Colonic mucosa (tissue), 4 donors: ENCODE measurements at regions not wholly inside any gene's neighbourhood (a gene's known extent, or its start where the extent isn't known, plus 50 kb on each side); places are given as distances from the start of the nearest gene placed in this dataset.

ENCODE experiments used
- DNase-seq: peaks from one replicate; pipeline ENCODE4 v3.0.0-alpha.2; 2020
- H3K27ac ChIP-seq: fragments of 200-600 bp; one replicate; pipeline ENCODE4 v1.8.0; 2021
- H3K27me3 ChIP-seq: fragments of 200-600 bp; one replicate; pipeline ENCODE4 v1.8.0; 2021
- H3K36me3 ChIP-seq: fragments of 200-600 bp; one replicate; pipeline ENCODE4 v1.8.0; 2021
- H3K4me1 ChIP-seq: fragments of 200-600 bp; one replicate; pipeline ENCODE4 v1.8.0; 2021; ENCODE audit warnings: mild to moderate bottlenecking
- H3K4me3 ChIP-seq: fragments of 200-600 bp; one replicate; pipeline ENCODE4 v1.8.0; 2021
- H3K9ac ChIP-seq, 2 donors: one replicate each; pipeline ENCODE4 v1.7.0; 2013; ENCODE audit warnings: control low read depth in 2 of 2, low read depth in 2 of 2, low read length in 2 of 2
- H3K9me3 ChIP-seq: fragments of 200-600 bp; one replicate; pipeline ENCODE4 v1.8.0; 2021
- intact Hi-C: fragments of 100-400 bp; cut with DNase I; formaldehyde crosslinking; loops from one replicate; pipeline ENCODE4 v1.14.1; 2022
- TF ChIP-seq, protein P1 (sequence below): fragments of 200-600 bp; IDR thresholded peaks from one replicate; pipeline ENCODE4 v1.8.0; 2022; ENCODE audit warnings: antibody characterized with exemption, mild to moderate bottlenecking
- donor health status: healthy.
- donor health status: DM: no; HTN: no; CAD: no.
- donor health status: DM: no; HTN: no; CAD: no.

DNA sequence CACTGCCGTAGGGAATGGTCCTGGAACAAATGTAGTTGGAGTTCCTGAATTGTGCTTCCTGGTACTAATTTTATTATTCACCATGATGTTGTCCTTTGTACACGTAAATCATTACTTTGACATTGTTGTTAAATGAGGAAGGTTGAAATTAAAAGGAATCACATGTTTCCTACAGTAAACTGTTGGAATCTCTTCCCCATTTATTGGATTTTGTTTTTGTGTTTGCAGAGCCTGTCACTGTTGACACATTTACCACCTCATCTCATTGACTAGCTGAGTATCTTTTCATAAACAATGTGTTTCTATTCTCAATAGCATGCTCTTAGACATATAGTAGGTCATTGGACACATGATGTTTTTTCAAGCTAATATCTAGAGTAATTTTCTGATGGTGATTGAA lies 1012.5 kb downstream of the NR2F1-AS1 start:
- intact Hi-C loops = no loop called here
- Histone ChIP-seq H3K36me3 (no peaks in the 10 kb centered on the region), H3K4me3 (no peak overlapping the region), H3K9me3 (no peaks in the 10 kb centered on the region), H3K27me3 (no peaks in the 10 kb centered on the region), H3K27ac (no peak overlapping the region), H3K9ac (no peak overlapping the region), H3K4me1 (no peaks in the 10 kb centered on the region)
- DNase-seq = no peak
- TF ChIP-seq, protein P1, sequence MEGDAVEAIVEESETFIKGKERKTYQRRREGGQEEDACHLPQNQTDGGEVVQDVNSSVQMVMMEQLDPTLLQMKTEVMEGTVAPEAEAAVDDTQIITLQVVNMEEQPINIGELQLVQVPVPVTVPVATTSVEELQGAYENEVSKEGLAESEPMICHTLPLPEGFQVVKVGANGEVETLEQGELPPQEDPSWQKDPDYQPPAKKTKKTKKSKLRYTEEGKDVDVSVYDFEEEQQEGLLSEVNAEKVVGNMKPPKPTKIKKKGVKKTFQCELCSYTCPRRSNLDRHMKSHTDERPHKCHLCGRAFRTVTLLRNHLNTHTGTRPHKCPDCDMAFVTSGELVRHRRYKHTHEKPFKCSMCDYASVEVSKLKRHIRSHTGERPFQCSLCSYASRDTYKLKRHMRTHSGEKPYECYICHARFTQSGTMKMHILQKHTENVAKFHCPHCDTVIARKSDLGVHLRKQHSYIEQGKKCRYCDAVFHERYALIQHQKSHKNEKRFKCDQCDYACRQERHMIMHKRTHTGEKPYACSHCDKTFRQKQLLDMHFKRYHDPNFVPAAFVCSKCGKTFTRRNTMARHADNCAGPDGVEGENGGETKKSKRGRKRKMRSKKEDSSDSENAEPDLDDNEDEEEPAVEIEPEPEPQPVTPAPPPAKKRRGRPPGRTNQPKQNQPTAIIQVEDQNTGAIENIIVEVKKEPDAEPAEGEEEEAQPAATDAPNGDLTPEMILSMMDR = no peak

DNA sequence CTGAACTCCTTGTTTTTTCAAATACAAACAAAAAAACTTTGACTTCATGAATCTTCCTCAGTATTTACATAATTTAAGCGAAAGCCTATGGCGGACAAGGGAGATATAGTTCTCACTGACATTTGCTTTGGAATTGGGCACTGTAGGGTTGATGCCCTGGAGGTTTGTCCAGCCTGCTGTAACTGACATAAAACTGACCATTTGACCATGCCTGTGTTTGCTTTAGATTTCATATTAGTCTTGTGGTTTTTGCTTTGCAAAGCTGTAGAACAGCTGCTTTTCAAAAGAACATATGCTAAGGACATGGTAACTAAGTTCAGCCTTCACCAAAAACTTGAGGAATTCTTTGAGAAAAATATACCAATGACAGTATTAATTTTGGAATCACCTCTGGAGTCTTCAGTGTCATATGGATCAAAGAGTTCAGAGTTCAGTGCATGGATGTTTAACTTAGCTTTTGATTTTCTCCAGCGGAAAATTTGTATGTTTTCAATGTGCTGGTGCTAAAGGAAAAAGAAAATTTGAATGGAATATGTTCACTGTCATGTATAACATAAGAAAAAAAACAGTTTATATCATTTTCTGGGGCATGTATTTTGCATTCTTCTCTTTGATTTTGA lies 1013.1 kb downstream of the NR2F1-AS1 start:
- intact Hi-C loops = no loop called here
- H3K4me3 ChIP-seq = no peak overlapping the region
- no peak overlapping the region for H3K9ac ChIP-seq
- no peaks in the 10 kb centered on the region for H3K27me3 ChIP-seq
- H3K36me3 ChIP-seq = no peaks in the 10 kb centered on the region
- H3K4me1 ChIP-seq = no peaks in the 10 kb centered on the region
- H3K27ac ChIP-seq = no peak overlapping the region
- TF ChIP-seq, protein P1 = no peak
- no peak for DNase-seq
- H3K9me3 ChIP-seq = no peaks in the 10 kb centered on the region

DNA sequence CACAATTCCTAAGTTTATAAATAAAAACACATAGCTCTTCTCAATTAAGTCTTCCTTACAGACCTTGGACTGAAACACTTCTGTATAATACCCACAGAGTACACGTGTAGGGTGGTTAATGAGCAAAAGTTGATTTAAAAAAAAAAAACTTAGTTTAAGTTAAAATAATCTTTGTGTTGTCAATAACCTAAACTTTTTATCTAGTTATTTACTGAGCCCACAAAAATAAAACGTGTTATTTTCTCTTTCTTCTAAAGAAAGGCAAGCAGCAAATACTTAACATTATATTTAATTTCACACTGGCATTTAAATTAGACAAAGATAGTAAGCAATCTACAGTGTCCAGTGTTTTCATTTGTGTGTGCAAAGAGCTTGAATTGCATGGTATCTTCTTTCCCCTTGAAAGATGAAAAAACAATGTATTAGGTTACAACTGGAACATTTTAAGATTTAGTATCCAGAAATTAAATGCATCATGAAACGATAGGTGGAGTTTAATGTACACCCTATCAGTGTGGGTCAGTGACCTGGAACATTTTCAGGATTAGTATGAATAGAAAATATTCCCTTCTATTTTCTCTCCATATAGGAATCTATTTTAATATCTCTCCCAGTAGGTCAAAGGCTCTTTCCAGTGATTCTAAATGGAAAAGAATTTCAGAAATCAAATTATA lies 1014.8 kb downstream of the NR2F1-AS1 start:
- no peak for DNase-seq
- intact Hi-C loops = no loop called here
- Histone ChIP-seq H3K27ac (no peak overlapping the region), H3K27me3 (no peaks in the 10 kb centered on the region), H3K4me3 (no peak overlapping the region), H3K4me1 (no peaks in the 10 kb centered on the region), H3K36me3 (no peaks in the 10 kb centered on the region), H3K9ac (no peak overlapping the region), H3K9me3 (no peaks in the 10 kb centered on the region)
- TF ChIP-seq, protein P1 = no peak

DNA sequence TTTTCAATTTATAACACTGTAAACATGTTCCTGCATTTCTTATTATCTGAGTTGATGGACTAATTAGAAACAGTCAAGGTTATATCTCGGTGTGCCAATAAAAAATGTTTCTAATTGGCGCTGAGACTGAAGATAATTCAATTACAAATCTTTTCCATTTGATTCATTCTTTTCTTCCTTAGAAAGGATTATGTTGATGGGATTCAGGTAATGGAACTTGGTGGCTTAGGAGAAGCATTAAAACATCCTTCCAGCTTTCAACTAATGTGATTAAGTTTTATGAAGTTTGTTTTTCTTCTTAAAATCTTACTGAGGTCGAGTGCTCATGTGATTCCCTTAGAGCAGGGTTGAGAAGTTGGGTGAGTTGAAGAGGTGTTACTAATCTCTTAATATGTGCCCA lies 1015.3 kb downstream of the NR2F1-AS1 start:
- H3K27me3 ChIP-seq = no peaks in the 10 kb centered on the region
- no peak overlapping the region for H3K27ac ChIP-seq
- TF ChIP-seq, protein P1 = no peak
- no peak overlapping the region for H3K4me3 ChIP-seq
- no peaks in the 10 kb centered on the region for H3K36me3 ChIP-seq
- intact Hi-C loops = no loop called here
- H3K9ac ChIP-seq = no peak overlapping the region
- H3K4me1 ChIP-seq = no peaks in the 10 kb centered on the region
- no peak for DNase-seq
- no peaks in the 10 kb centered on the region for H3K9me3 ChIP-seq

DNA sequence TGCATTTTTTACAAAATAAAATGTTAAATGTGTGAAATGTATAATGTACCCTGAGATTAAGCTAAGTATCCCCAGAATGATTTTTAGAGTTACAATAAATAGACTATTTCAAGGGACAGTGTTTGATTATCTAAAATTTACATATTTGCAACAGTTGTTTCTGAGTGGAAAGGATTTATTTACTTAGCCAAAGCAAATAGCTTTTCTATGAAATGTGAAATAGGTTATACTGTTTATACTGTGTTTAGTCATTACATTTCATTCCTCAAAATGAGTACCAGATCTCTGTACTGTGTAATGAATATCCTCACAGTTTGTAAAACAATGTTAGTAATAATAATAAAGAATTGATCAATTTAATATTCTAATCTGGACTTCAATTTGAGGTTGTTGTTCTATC lies 1019.0 kb downstream of the NR2F1-AS1 start:
- Histone ChIP-seq H3K27ac (no peak overlapping the region), H3K36me3 (no peaks in the 10 kb centered on the region)
- intact Hi-C loops = no loop called here

More for the DNA sequence above, 1019.0 kb downstream of the NR2F1-AS1 start:
- H3K9me3 ChIP-seq = no peaks in the 10 kb centered on the region
- H3K27me3 ChIP-seq = no peaks in the 10 kb centered on the region
- TF ChIP-seq, protein P1 = no peak
- no peak overlapping the region for H3K4me3 ChIP-seq
- H3K4me1 ChIP-seq = no peaks in the 10 kb centered on the region
- DNase-seq = no peak
- no peak overlapping the region for H3K9ac ChIP-seq
